Pancreas (tissue), 10 donors: ENCODE measurements at regions not wholly inside any gene's neighbourhood (a gene's known extent, or its start where the extent isn't known, plus 50 kb on each side); places are given as distances from the start of the nearest gene placed in this dataset.

Source experiments
- ATAC-seq, 4 donors: fragments of 200-7000 bp; cut with Tn5 transposase; one replicate each; pipeline versions ENCODE4 v1.8.0 to v1.9.1; 2020; ENCODE audit warnings: mild to moderate bottlenecking in 4 of 4, moderate library complexity in 4 of 4
- DNase-seq, 6 donors: peaks; one replicate each; pipeline ENCODE4 v3.0.0-alpha.2; 2020
- FAIRE-seq: peaks from 2 replicates; lab custom pipeline; 2012; peaks lifted over from hg19 to GRCh38; lab: Jason Lieb, UNC
- H3K27ac ChIP-seq, 4 donors: fragments of 200-600 bp; sonication (generic); 1 replicate in 3 of 4; 2 replicates in 1 of 4; pipeline versions ENCODE4 v1.5.0 to v1.8.0; 2020
- H3K27me3 ChIP-seq, 4 donors: fragments of 200-600 bp; one replicate each; pipeline ENCODE4 v1.8.0; 2021
- H3K36me3 ChIP-seq, 3 donors: fragments of 200-600 bp; sonication (generic) in 1 of 3; one replicate each; pipeline versions ENCODE4 v1.5.0 to v1.8.0; 2020 to 2021
- H3K4me1 ChIP-seq, 3 donors: fragments of 200-600 bp; one replicate each; pipeline ENCODE4 v1.8.0; 2021
- H3K4me3 ChIP-seq, 4 donors: fragments of 200-600 bp; sonication (generic) in 2 of 4; one replicate each; pipeline versions ENCODE4 v1.5.0 to v1.8.0; 2020 to 2021
- H3K9me3 ChIP-seq, 4 donors: fragments of 200-600 bp; one replicate each; pipeline ENCODE4 v1.8.0; 2021
- WGBS, 2 donors: extraction: QIAGEN DNeasy Blood & Tissue Kit; methylation state at CpG; one replicate each; pipeline ENCODE4 v1.1.7; 2013; 5-methylcytosine and 5-hydroxymethylcytosine counted together
- intact Hi-C, 3 donors: fragments of 100-400 bp; cut with DNase I; formaldehyde crosslinking; loops; one replicate each; pipeline versions ENCODE4 v1.11.1 to v1.14.2; 2022
- TF ChIP-seq, protein P1 (sequence below), 4 donors: fragments of 200-600 bp; sonication (generic) in 3 of 4; IDR thresholded peaks; one replicate each; pipeline versions ENCODE4 v1.5.0 to v1.8.0; 2021; ENCODE audit warnings: antibody characterized with exemption in 4 of 4
- donor health status: healthy with polysubstance abuse.
- donor health status: DM: no; HTN: no; CAD: no; lungs with moderate emphysema.
- donor health status: DM: no; HTN: no; CAD: no.
- donor health status: control.
- donor health status: control.
- donor health status: Bipolar disorder and iron deficiency.
- donor health status: DM: yes; HTN: yes; CAD: no.
- donor health status: DM: no; HTN: no; CAD: no.
- donor health status: DM: no; HTN: no; CAD: no.
- donor health status: DM: yes; HTN: yes; CAD: no.

GRCh38 chr1:173302890-173303829 lies 96.0 kb upstream of the TNFSF4 start:
- Histone ChIP-seq H3K4me3 (no peak overlapping the region), H3K27me3 (no peaks in the 10 kb centered on the region), H3K27ac (no peak overlapping the region), H3K9me3 (no peaks in the 10 kb centered on the region), H3K36me3 (no peaks in the 10 kb centered on the region), H3K4me1 (no peaks in the 10 kb centered on the region)
- DNase-seq (no peak), FAIRE-seq (no peak), ATAC-seq (no peak)
- intact Hi-C loops: no loop called here
- 70 to 73% methylated on average over 8 of the region's 8 CpGs for WGBS, 2 donors
- TF ChIP-seq, protein P1, sequence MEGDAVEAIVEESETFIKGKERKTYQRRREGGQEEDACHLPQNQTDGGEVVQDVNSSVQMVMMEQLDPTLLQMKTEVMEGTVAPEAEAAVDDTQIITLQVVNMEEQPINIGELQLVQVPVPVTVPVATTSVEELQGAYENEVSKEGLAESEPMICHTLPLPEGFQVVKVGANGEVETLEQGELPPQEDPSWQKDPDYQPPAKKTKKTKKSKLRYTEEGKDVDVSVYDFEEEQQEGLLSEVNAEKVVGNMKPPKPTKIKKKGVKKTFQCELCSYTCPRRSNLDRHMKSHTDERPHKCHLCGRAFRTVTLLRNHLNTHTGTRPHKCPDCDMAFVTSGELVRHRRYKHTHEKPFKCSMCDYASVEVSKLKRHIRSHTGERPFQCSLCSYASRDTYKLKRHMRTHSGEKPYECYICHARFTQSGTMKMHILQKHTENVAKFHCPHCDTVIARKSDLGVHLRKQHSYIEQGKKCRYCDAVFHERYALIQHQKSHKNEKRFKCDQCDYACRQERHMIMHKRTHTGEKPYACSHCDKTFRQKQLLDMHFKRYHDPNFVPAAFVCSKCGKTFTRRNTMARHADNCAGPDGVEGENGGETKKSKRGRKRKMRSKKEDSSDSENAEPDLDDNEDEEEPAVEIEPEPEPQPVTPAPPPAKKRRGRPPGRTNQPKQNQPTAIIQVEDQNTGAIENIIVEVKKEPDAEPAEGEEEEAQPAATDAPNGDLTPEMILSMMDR (IDR thresholded peaks at IDR 0.05): no peak

DNA sequence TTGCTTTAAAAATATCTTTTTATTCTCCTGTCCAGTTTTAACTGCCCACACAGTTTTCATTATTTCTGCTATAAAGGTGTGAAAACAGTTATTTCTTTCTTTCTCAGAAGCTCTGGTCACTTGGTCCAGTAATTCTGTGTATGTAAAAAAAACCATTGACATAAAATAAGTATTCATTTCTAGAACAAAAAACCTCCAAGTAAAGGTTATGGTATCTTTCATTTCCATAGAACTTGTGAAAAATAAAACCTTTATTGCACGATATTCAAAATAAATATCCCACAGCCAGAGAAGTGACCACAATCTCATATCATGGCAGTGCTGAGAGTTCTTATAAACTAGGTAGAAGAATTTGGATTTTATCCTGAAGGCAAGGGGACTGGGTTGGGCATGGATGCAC lies 96.9 kb upstream of the TNFSF4 start:
- 90 to 95% methylated on average over 1 of the region's 1 CpG for WGBS, 2 donors
- DNase-seq (no peak), ATAC-seq (no peak), FAIRE-seq (no peak)
- H3K27me3 ChIP-seq: no peaks in the 10 kb centered on the region
- H3K36me3 ChIP-seq: no peaks in the 10 kb centered on the region
- TF ChIP-seq, protein P1 (IDR thresholded peaks at IDR 0.05): no peak
- H3K27ac ChIP-seq: no peak overlapping the region
- no peaks in the 10 kb centered on the region for H3K4me1 ChIP-seq
- H3K9me3 ChIP-seq: no peaks in the 10 kb centered on the region
- no peak overlapping the region for H3K4me3 ChIP-seq
- intact Hi-C loops: no loop called here

- no peak for DNase-seq
- no peak overlapping the region for H3K27ac ChIP-seq
- intact Hi-C loops: no loop called here
- no peaks in the 10 kb centered on the region for H3K9me3 ChIP-seq
- 62% methylated on average over 1 of the region's 1 CpG for WGBS, 2 donors
- H3K36me3 ChIP-seq: no peaks in the 10 kb centered on the region
- no peak overlapping the region for H3K4me3 ChIP-seq
- no peak for FAIRE-seq
- no peaks in the 10 kb centered on the region for H3K4me1 ChIP-seq
- no peak for ATAC-seq
- H3K27me3 ChIP-seq: no peaks in the 10 kb centered on the region
- TF ChIP-seq, protein P1 (IDR thresholded peaks at IDR 0.05): no peak
Observed at GRCh38 chr1:173304529-173305227, 97.5 kb upstream of the TNFSF4 start.

DNA sequence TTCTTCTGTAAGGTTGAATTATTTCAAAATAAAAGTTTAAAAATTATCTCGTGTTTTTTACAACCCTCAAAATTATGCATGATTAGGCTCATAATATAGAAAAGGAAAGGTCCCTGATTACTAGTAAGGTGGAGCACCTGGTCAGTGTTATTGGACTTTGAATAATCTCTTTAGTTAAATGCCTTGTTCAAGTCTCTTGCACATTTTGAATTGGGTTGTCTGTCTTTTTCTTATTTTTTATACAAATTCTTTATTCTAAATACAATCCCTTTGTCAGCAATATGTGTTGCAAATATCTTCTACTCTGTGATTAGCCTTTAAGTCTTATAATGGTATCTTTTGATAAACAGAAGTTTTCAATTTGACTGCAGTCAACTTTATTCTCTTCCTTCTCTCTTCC lies 100.7 kb upstream of the TNFSF4 start:
- H3K9me3 ChIP-seq: no peaks in the 10 kb centered on the region
- 42 to 59% methylated on average over 1 of the region's 1 CpG for WGBS, 2 donors
- H3K27me3 ChIP-seq: no peaks in the 10 kb centered on the region
- no peak overlapping the region for H3K4me3 ChIP-seq
- intact Hi-C loops: no loop called here
- no peak for FAIRE-seq
- H3K27ac ChIP-seq: no peak overlapping the region
- no peak for ATAC-seq
- TF ChIP-seq, protein P1 (IDR thresholded peaks at IDR 0.05): no peak
- no peaks in the 10 kb centered on the region for H3K4me1 ChIP-seq
- DNase-seq: no peak
- H3K36me3 ChIP-seq: no peaks in the 10 kb centered on the region
